HG03354 (cell line): ENCODE measurements at regions not wholly inside any gene's neighbourhood (a gene's known extent, or its start where the extent isn't known, plus 50 kb on each side); places are given as distances from the start of the nearest gene placed in this dataset.
"Not testable (repeated sequence)": the region's sequence is repeated elsewhere in the genome, so short reads cannot be mapped to it uniquely, and the experiment has no call there.

ENCODE experiments used
- ATAC-seq: cut with Tn5 transposase; IDR thresholded peaks from one replicate; pipeline ENCODE4 v1.9.1; 2021; ENCODE audit warnings: mild to moderate bottlenecking; ENCODE audit not compliant: unreplicated experiment, poor library complexity, severe bottlenecking

- ATAC-seq = peak; percentile 59
Measured at GRCh38 chr21:8377093-8377841, 2144.1 kb upstream of the TPTE start.

- ATAC-seq = peak; percentile 56
Measured at GRCh38 chr21:8380419-8381079, 2140.8 kb upstream of the TPTE start.

GRCh38 chr21:8388169-8388939 is 2133.0 kb upstream of the TPTE start:
- ATAC-seq = not testable (repeated sequence)

GRCh38 chr21:8388940-8389238 is 2132.5 kb upstream of the TPTE start:
- ATAC-seq = not testable (repeated sequence)

GRCh38 chr21:8390550-8391171 is 2130.7 kb upstream of the TPTE start:
- peak; percentile 47 for ATAC-seq

GRCh38 chr21:8394380-8394779 is 2127.0 kb upstream of the TPTE start:
- ATAC-seq = not testable (repeated sequence)

GRCh38 chr21:8395992-8396391 is 2125.4 kb upstream of the TPTE start:
- ATAC-seq = not testable (repeated sequence)

GRCh38 chr21:8398870-8399437 is 2122.4 kb upstream of the TPTE start:
- ATAC-seq = not testable (repeated sequence)

GRCh38 chr21:8399866-8400265 is 2121.5 kb upstream of the TPTE start:
- not testable (repeated sequence) for ATAC-seq

- ATAC-seq = not testable (repeated sequence)
Measured at GRCh38 chr21:8401799-8402198, 2119.6 kb upstream of the TPTE start.

- ATAC-seq = not testable (repeated sequence)
Measured at GRCh38 chr21:8406331-8406730, 2115.1 kb upstream of the TPTE start.

GRCh38 chr21:8411139-8411671 is 2110.2 kb upstream of the TPTE start:
- not testable (repeated sequence) for ATAC-seq

- peak; percentile 82 for ATAC-seq
Measured at GRCh38 chr21:8419925-8420560, 2101.3 kb upstream of the TPTE start.

GRCh38 chr21:8427790-8428667 is 2093.4 kb upstream of the TPTE start:
- ATAC-seq = peak; percentile 43

- peak; percentile 78 for ATAC-seq
Measured at GRCh38 chr21:8428668-8429456, 2092.5 kb upstream of the TPTE start.

- not testable (repeated sequence) for ATAC-seq
Measured at GRCh38 chr21:8434710-8435109, 2086.7 kb upstream of the TPTE start.

- ATAC-seq = not testable (repeated sequence)
Measured at GRCh38 chr21:8443093-8443492, 2078.3 kb upstream of the TPTE start.
